Lung (tissue), 11 donors: ENCODE measurements at regions not wholly inside any gene's neighbourhood (a gene's known extent, or its start where the extent isn't known, plus 50 kb on each side); places are given as distances from the start of the nearest gene placed in this dataset.

Experiments used
- ATAC-seq: fragments of 200-7000 bp; cut with Tn5 transposase; one replicate; pipeline ENCODE4 v1.9.1; 2020; ENCODE audit warnings: moderate number of reproducible peaks; ENCODE audit not compliant: insufficient read depth, low FRiP score
- DNase-seq, 3 donors: peaks; one replicate each; pipeline ENCODE4 v3.0.0-alpha.2; 2013 to 2017
- H3K27ac ChIP-seq, 2 donors: one replicate each; pipeline ENCODE4 v1.5.1; 2013; ENCODE audit warnings: mild to moderate bottlenecking in 2 of 2, moderate library complexity in 2 of 2, control low read depth in 1 of 2, inconsistent platforms in 1 of 2, low read depth in 1 of 2, low read length in 1 of 2
- H3K27me3 ChIP-seq, 3 donors: one replicate each; pipeline ENCODE4 v1.5.1; 2013; ENCODE audit warnings: low read length in 2 of 3; ENCODE audit not compliant: control insufficient read depth in 3 of 3, insufficient read depth in 3 of 3
- H3K36me3 ChIP-seq, 4 donors: one replicate each; pipeline ENCODE4 v1.5.1; 2013; ENCODE audit warnings: low read length in 4 of 4, mild to moderate bottlenecking in 1 of 4, moderate library complexity in 1 of 4; ENCODE audit not compliant: control insufficient read depth in 4 of 4, insufficient read depth in 4 of 4
- H3K4me1 ChIP-seq, 5 donors: one replicate each; pipeline ENCODE4 v1.5.1; 2013; ENCODE audit warnings: low read length in 5 of 5, mild to moderate bottlenecking in 2 of 5, moderate library complexity in 1 of 5; ENCODE audit not compliant: control insufficient read depth in 5 of 5, insufficient read depth in 5 of 5
- H3K4me3 ChIP-seq: one replicate; pipeline ENCODE4 v1.5.1; 2013; ENCODE audit warnings: mild to moderate bottlenecking, control low read depth, moderate library complexity
- H3K9ac ChIP-seq, 2 donors: one replicate each; pipeline ENCODE4 v1.5.1; 2013; ENCODE audit warnings: low read length in 2 of 2, control low read depth in 1 of 2; ENCODE audit not compliant: insufficient read depth in 1 of 2
- H3K9me3 ChIP-seq, 4 donors: one replicate each; pipeline ENCODE4 v1.5.1; 2013; ENCODE audit warnings: low read length in 3 of 4, mild to moderate bottlenecking in 1 of 4, moderate library complexity in 1 of 4; ENCODE audit not compliant: control insufficient read depth in 4 of 4, insufficient read depth in 3 of 4
- CTCF ChIP-seq: IDR thresholded peaks from 2 replicates; pipeline ENCODE4 v1.5.1; 2012; ENCODE audit warnings: mild to moderate bottlenecking; ENCODE audit errors: control extremely low read depth, extremely low read depth
- WGBS, 2 donors: extraction: QIAGEN DNeasy Blood & Tissue Kit; methylation state at CpG; one replicate each; pipeline ENCODE4 v1.1.7; 2013; 5-methylcytosine and 5-hydroxymethylcytosine counted together
- donor health status: control.
- donor health status: control.
- donor health status: Bipolar disorder and iron deficiency.
- donor health status: healthy.
- donor health status: DM: yes; HTN: yes; CAD: no.

- Histone ChIP-seq H3K9me3 (no peaks in the 10 kb centered on the region), H3K9ac (no peak overlapping the region), H3K27me3 (no peaks in the 10 kb centered on the region), H3K36me3 (no peaks in the 10 kb centered on the region), H3K4me1 (peaks cover 0 to 12% (median 0%) of the 10 kb centered on the region in 5 donors), H3K27ac (no peak overlapping the region), H3K4me3 (no peak overlapping the region)
- 93 to 96% methylated on average over 2 of the region's 2 CpGs for WGBS, 2 donors
- ATAC-seq = no peak
- DNase-seq = no peak
- TF ChIP-seq CTCF = no peak
Measured at GRCh38 chr3:156604642-156605144, 49.8 kb upstream of the SSR3 start.
